Urinary bladder (tissue), 3 donors: ENCODE measurements at regions not wholly inside any gene's neighbourhood (a gene's known extent, or its start where the extent isn't known, plus 50 kb on each side); places are given as distances from the start of the nearest gene placed in this dataset.

Experiments used
- DNase-seq: peaks from one replicate; pipeline ENCODE4 v3.0.0-alpha.2; 2015; ENCODE audit errors: extremely low spot score
- H3K27ac ChIP-seq: one replicate; pipeline ENCODE4 v1.5.1; 2013; ENCODE audit warnings: low read depth, mild to moderate bottlenecking, moderate library complexity
- H3K36me3 ChIP-seq: one replicate; pipeline ENCODE4 v1.6.1; 2013; ENCODE audit warnings: mild to moderate bottlenecking, moderate library complexity; ENCODE audit not compliant: insufficient read depth
- H3K4me1 ChIP-seq: one replicate; pipeline ENCODE4 v1.6.1; 2013; ENCODE audit warnings: mild to moderate bottlenecking, moderate library complexity; ENCODE audit not compliant: insufficient read depth
- H3K4me3 ChIP-seq: one replicate; pipeline ENCODE4 v1.5.1; 2013; ENCODE audit warnings: low read depth, low read length
- WGBS: extraction: QIAGEN DNeasy Blood & Tissue Kit; methylation state at CpG from one replicate; pipeline ENCODE4 v1.1.7; 2013; 5-methylcytosine and 5-hydroxymethylcytosine counted together
- donor health status: healthy with polysubstance abuse.
- donor health status: healthy.

GRCh38 chr21:16811970-16812369 lies 700.9 kb upstream of the CXADR start:
- no peak overlapping the region for H3K27ac ChIP-seq
- no peaks in the 10 kb centered on the region for H3K4me1 ChIP-seq
- H3K4me3 ChIP-seq, result no peak overlapping the region
- DNase-seq, result no peak
- no peaks in the 10 kb centered on the region for H3K36me3 ChIP-seq

GRCh38 chr21:16815243-16815642 lies 697.6 kb upstream of the CXADR start:
- H3K36me3 ChIP-seq, result no peaks in the 10 kb centered on the region
- WGBS, result 71% methylated on average over 2 of the region's 2 CpGs
- DNase-seq, result no peak
- H3K4me3 ChIP-seq, result no peak overlapping the region
- no peaks in the 10 kb centered on the region for H3K4me1 ChIP-seq
- no peak overlapping the region for H3K27ac ChIP-seq

GRCh38 chr21:16821588-16821987 lies 691.3 kb upstream of the CXADR start:
- Histone ChIP-seq H3K36me3 (no peaks in the 10 kb centered on the region), H3K27ac (no peak overlapping the region), H3K4me3 (no peak overlapping the region), H3K4me1 (no peaks in the 10 kb centered on the region)
- WGBS, result 98% methylated on average over 1 of the region's 1 CpG
- no peak for DNase-seq

GRCh38 chr21:16829532-16829931 lies 683.3 kb upstream of the CXADR start:
- H3K4me1 ChIP-seq, result no peaks in the 10 kb centered on the region
- no peaks in the 10 kb centered on the region for H3K36me3 ChIP-seq
- H3K4me3 ChIP-seq, result no peak overlapping the region
- DNase-seq, result no peak
- 87% methylated on average over 3 of the region's 3 CpGs for whole genome bisulfite sequencing
- no peak overlapping the region for H3K27ac ChIP-seq

GRCh38 chr21:16832791-16833190 lies 680.1 kb upstream of the CXADR start:
- DNase-seq, result no peak
- H3K27ac ChIP-seq, result no peak overlapping the region
- H3K4me1 ChIP-seq, result no peaks in the 10 kb centered on the region
- no peak overlapping the region for H3K4me3 ChIP-seq
- no peaks in the 10 kb centered on the region for H3K36me3 ChIP-seq

- no peak overlapping the region for H3K27ac ChIP-seq
- H3K4me3 ChIP-seq, result no peak overlapping the region
- DNase-seq, result no peak
- no peaks in the 10 kb centered on the region for H3K4me1 ChIP-seq
- no peaks in the 10 kb centered on the region for H3K36me3 ChIP-seq
- 79% methylated on average over 1 of the region's 1 CpG for WGBS
Measured at GRCh38 chr21:16834791-16835190, 678.1 kb upstream of the CXADR start.

DNA sequence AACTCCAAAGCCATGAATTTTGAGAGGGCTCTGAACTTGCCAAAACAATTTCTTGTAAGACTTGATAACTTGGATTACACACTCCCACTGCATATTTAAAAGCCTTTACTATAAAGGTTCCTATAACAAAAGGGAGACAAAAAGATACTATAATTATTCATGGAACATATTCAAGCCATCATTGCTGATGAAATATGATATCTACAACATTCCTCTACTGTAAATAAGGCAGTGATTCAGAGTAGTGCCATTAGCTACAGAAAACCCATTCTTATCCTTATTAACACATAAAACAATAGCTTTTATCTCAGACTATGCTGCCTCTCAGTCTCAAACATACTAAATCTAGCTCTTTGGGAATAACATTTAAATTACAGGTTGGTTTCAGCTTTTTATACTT lies 675.5 kb upstream of the CXADR start:
- DNase-seq, result no peak
- H3K4me3 ChIP-seq, result no peak overlapping the region
- no peaks in the 10 kb centered on the region for H3K36me3 ChIP-seq
- no peak overlapping the region for H3K27ac ChIP-seq
- no peaks in the 10 kb centered on the region for H3K4me1 ChIP-seq

GRCh38 chr21:16837721-16838120 lies 675.1 kb upstream of the CXADR start:
- Histone ChIP-seq H3K36me3 (no peaks in the 10 kb centered on the region), H3K4me1 (no peaks in the 10 kb centered on the region), H3K27ac (no peak overlapping the region), H3K4me3 (no peak overlapping the region)
- 60% methylated on average over 2 of the region's 2 CpGs for WGBS
- DNase-seq, result no peak

DNA sequence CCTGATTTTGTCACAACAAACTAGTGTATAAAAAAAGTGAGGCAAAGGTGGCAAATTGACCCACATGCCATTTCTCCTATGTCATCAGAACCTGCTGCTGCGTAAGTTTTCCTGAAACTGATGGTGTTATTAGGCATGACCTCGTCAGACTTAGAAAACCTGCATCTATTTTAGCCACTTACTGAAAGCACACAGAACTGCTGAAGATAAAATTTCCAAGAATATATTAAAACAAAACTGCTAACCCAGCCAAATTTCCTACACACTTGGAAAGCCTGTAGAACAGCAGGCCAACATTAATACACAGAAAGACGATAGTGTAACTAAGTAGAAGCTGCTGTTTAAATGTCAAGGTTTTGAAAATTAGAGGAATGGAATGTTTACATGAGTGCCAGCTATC lies 674.5 kb upstream of the CXADR start:
- H3K4me3 ChIP-seq, result no peak overlapping the region
- no peaks in the 10 kb centered on the region for H3K36me3 ChIP-seq
- WGBS, result 29% methylated on average over 3 of the region's 3 CpGs
- DNase-seq, result peak; percentile 63
- H3K4me1 ChIP-seq, result no peaks in the 10 kb centered on the region
- no peak overlapping the region for H3K27ac ChIP-seq

GRCh38 chr21:16840538-16840937 lies 672.3 kb upstream of the CXADR start:
- Histone ChIP-seq H3K36me3 (no peaks in the 10 kb centered on the region), H3K4me1 (no peaks in the 10 kb centered on the region), H3K4me3 (no peak overlapping the region), H3K27ac (no peak overlapping the region)
- DNase-seq, result no peak

GRCh38 chr21:16841975-16842695 lies 670.7 kb upstream of the CXADR start:
- no peak overlapping the region for H3K4me3 ChIP-seq
- no peak for DNase-seq
- H3K36me3 ChIP-seq, result no peaks in the 10 kb centered on the region
- 30% methylated on average over 4 of the region's 4 CpGs for WGBS
- no peaks in the 10 kb centered on the region for H3K4me1 ChIP-seq
- no peak overlapping the region for H3K27ac ChIP-seq

DNA sequence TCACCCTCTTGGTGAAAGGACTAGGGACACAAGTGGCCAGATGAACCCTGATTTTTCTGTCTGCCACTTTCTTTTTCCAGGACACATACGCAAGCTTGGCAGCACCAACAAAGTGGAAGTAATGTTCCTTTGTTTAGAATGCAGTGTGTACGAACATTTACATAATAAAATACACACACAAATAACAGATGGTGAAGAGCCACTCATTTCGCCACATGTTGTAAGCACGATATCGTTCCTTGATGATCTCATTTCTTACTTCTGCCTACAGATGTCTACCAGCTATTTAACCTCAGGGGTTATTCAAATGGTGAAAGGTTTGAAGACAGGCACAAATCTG lies 670.2 kb upstream of the CXADR start:
- Histone ChIP-seq H3K36me3 (no peaks in the 10 kb centered on the region), H3K27ac (no peak overlapping the region), H3K4me3 (no peak overlapping the region), H3K4me1 (no peaks in the 10 kb centered on the region)
- DNase-seq, result no peak
- 59% methylated on average over 5 of the region's 5 CpGs for WGBS

DNA sequence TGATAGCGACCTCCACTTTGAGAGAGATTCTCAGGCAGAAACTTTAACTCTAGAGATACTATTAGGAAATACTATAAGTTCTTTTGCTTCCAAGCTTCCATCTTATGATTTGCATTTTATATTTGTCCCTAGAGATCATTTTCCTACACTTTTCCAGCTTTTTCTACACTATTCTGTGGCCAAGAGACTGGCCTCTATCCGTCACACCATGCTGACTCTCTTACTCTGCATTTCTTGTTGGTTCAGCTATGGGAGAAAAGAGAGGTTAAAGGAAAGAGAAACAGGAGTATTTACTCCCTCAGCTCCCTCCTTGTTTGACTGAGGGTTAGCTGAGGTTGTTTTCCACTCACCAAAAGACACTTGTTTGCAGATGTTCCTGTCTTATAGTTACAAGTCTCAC lies 665.6 kb upstream of the CXADR start:
- no peak overlapping the region for H3K27ac ChIP-seq
- no peak overlapping the region for H3K4me3 ChIP-seq
- no peak for DNase-seq
- no peaks in the 10 kb centered on the region for H3K36me3 ChIP-seq
- 90% methylated on average over 2 of the region's 2 CpGs for whole genome bisulfite sequencing
- H3K4me1 ChIP-seq, result no peaks in the 10 kb centered on the region

DNA sequence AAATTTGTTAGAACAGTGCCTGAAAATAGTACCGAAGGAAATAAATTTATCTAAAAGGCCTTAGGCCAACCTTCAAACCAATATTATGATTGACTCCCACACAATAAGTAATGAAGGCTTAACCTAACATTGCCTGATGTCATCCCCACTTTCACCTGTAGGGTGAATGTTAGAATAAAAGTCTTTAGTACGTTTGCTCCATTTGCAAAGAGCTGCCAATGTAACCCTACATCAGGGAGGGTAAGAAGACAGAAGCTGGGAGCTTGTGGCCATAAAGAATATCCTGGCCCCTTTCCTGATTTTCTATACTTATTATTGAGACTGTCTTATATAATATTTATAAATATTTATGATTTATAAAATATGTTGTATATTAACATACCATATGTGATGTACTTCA lies 661.8 kb upstream of the CXADR start:
- H3K4me1 ChIP-seq, result no peaks in the 10 kb centered on the region
- H3K4me3 ChIP-seq, result no peak overlapping the region
- no peak overlapping the region for H3K27ac ChIP-seq
- no peak for DNase-seq
- no peaks in the 10 kb centered on the region for H3K36me3 ChIP-seq
- 88% methylated on average over 2 of the region's 2 CpGs for WGBS

DNA sequence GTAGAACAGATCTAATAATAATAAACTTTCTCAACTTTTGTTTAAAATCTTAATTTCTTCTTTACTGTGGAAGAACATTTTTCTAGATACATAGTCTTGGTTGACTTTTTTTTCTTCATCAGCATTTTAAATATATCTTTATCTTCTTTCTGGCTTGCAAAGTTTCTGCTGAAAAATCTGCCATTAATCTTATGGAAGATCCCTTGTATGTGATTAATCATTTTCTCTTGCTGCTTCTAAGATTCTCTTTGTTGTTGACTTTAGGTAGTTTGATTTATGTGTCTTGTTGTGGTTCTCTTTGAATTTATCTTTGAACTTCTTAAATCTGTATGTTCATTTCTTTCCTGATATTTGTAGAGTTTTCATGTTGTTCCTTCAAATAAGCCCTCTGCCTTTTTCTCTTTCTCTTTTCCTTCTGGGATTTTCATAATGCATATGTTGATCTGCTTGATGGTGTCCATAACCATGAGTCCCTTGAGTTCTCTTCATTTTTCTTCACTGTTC lies 657.6 kb upstream of the CXADR start:
- DNase-seq, result no peak
- Histone ChIP-seq H3K27ac (no peak overlapping the region), H3K4me3 (no peak overlapping the region), H3K36me3 (no peaks in the 10 kb centered on the region), H3K4me1 (no peaks in the 10 kb centered on the region)
